B cell (primary cell): ENCODE measurements at regions not wholly inside any gene's neighbourhood (a gene's known extent, or its start where the extent isn't known, plus 50 kb on each side); places are given as distances from the start of the nearest gene placed in this dataset.

ENCODE experiments used
- ATAC-seq: fragments of 200-7000 bp; cut with Tn5 transposase; one replicate; pipeline ENCODE4 v1.10.0; 2021; ENCODE audit warnings: low read depth, mild to moderate bottlenecking, moderate number of reproducible peaks, moderate library complexity
- CTCF ChIA-PET: fragments of 350-600 bp; sonication (Branson Sonifier 250); formaldehyde crosslinking; loops from one replicate; lab custom pipeline; 2021; ENCODE audit warnings: antibody characterized with exemption, inconsistent platforms; lab: Charles Lee
- POLR2A ChIA-PET: fragments of 350-600 bp; sonication (Branson Sonifier 250); formaldehyde crosslinking; loops from one replicate; lab custom pipeline; 2021; ENCODE audit warnings: antibody characterized with exemption; lab: Charles Lee
- DNase-seq: peaks from one replicate; pipeline ENCODE4 v3.0.0; 2013
- H2AFZ ChIP-seq: 2 replicates; pipeline ENCODE4 v1.6.1; 2012; ENCODE audit warnings: mild to moderate bottlenecking, low read depth, low read length; ENCODE audit not compliant: insufficient read depth, poor library complexity, severe bottlenecking
- H3K27ac ChIP-seq, 2 donors: 1 replicate in 1 of 2; 2 replicates in 1 of 2; pipeline ENCODE4 v1.5.1; 2012 to 2013; ENCODE audit warnings: low read length in 2 of 2, mild to moderate bottlenecking in 2 of 2, moderate library complexity in 1 of 2
- H3K27me3 ChIP-seq, 4 experiments: fragments of 200-600 bp in 1 of 4; sonication (generic) in 1 of 4; replicated peaks in 1 of 4; 1 replicate in 2 of 4; 2 replicates in 2 of 4; pipeline versions ENCODE4 v1.6.1 to v1.7.0; 2013 to 2016; ENCODE audit warnings: low read length in 3 of 4, mild to moderate bottlenecking in 2 of 4, mixed read lengths in 1 of 4, moderate library complexity in 1 of 4; ENCODE audit not compliant: insufficient read depth in 4 of 4, control insufficient read depth in 3 of 4; ENCODE audit errors: control extremely low read depth in 1 of 4
- H3K36me3 ChIP-seq, 2 experiments: replicated peaks in 1 of 2; 1 replicate in 1 of 2; 2 replicates in 1 of 2; pipeline versions ENCODE4 v1.6.1 to v1.7.1; 2013; ENCODE audit warnings: low read length in 1 of 2; ENCODE audit not compliant: insufficient read depth in 2 of 2, control insufficient read depth in 1 of 2; ENCODE audit errors: control extremely low read depth in 1 of 2, extremely low read depth in 1 of 2
- H3K4me1 ChIP-seq, 2 donors: fragments of 200-600 bp in 1 of 2; sonication (generic) in 1 of 2; 1 replicate in 1 of 2; 2 replicates in 1 of 2; pipeline versions ENCODE4 v1.5.1 to v1.6.1; 2013 to 2017; ENCODE audit warnings: low read length in 2 of 2; ENCODE audit not compliant: control insufficient read depth in 2 of 2, insufficient read depth in 2 of 2
- H3K4me2 ChIP-seq: replicated peaks from 2 replicates; pipeline ENCODE3; 2012; ENCODE audit warnings: mild to moderate bottlenecking, low read depth, low read length; ENCODE audit not compliant: poor library complexity, severe bottlenecking
- H3K4me3 ChIP-seq, 5 experiments: fragments of 200-600 bp in 1 of 5; sonication (generic) in 1 of 5; 1 replicate in 3 of 5; 2 replicates in 2 of 5; pipeline versions ENCODE4 v1.5.1 to v1.7.0; 2011 to 2016; ENCODE audit warnings: low read length in 4 of 5, mild to moderate bottlenecking in 4 of 5, low read depth in 2 of 5, control low read depth in 1 of 5, moderate library complexity in 1 of 5; ENCODE audit not compliant: insufficient read depth in 1 of 5; ENCODE audit errors: control extremely low read depth in 1 of 5, extremely low read depth in 1 of 5
- H3K79me2 ChIP-seq: fragments of 200-600 bp; sonication (generic); one replicate; pipeline ENCODE4 v1.6.0; 2016; ENCODE audit warnings: low read length; ENCODE audit not compliant: control insufficient read depth, insufficient read depth
- H3K9ac ChIP-seq: fragments of 200-600 bp; sonication (generic); 2 replicates; pipeline ENCODE4 v1.6.1; 2017; ENCODE audit warnings: mild to moderate bottlenecking, low read length, moderate library complexity
- H3K9me3 ChIP-seq, 3 donors: one replicate each; pipeline versions ENCODE4 v1.6.1 to v1.7.1; 2013; ENCODE audit warnings: low read length in 2 of 3; ENCODE audit not compliant: control insufficient read depth in 2 of 3, insufficient read depth in 1 of 3; ENCODE audit errors: control extremely low read depth in 1 of 3
- H4K20me1 ChIP-seq: 2 replicates; pipeline ENCODE4 v1.6.0; 2012; ENCODE audit warnings: mild to moderate bottlenecking, low read length; ENCODE audit not compliant: insufficient read depth, control insufficient read depth, poor library complexity, severe bottlenecking
- H3K27ac Mint-ChIP-seq: one replicate; pipeline ENCODE4 v1.8.0; 2021; ENCODE audit warnings: mixed read lengths
- H3K27me3 Mint-ChIP-seq: one replicate; pipeline ENCODE4 v1.8.0; 2021; ENCODE audit warnings: mixed read lengths
- H3K4me1 Mint-ChIP-seq: one replicate; pipeline ENCODE4 v1.8.0; 2021; ENCODE audit warnings: mixed read lengths
- H3K4me3 Mint-ChIP-seq: one replicate; pipeline ENCODE4 v1.8.0; 2021; ENCODE audit warnings: mixed read lengths
- H3K9me3 Mint-ChIP-seq: one replicate; pipeline ENCODE4 v1.8.0; 2022; ENCODE audit warnings: mixed read lengths; ENCODE audit not compliant: insufficient read depth
- CTCF ChIP-seq: fragments of 200-600 bp; IDR thresholded peaks from one replicate; pipeline ENCODE4 v1.8.0; 2022; ENCODE audit warnings: antibody characterized with exemption, mild to moderate bottlenecking
- EZH2 ChIP-seq: IDR thresholded peaks from 2 replicates; pipeline ENCODE4 v1.6.1; 2012; ENCODE audit warnings: borderline replicate concordance, low read depth, mild to moderate bottlenecking, moderate library complexity, low read length; ENCODE audit not compliant: insufficient read depth, poor library complexity, severe bottlenecking
- WGBS: methylation state at CpG from one replicate; pipeline ENCODE4 v1.1.5; 2013; ENCODE audit warnings: missing lambda C conversion rate; ENCODE audit not compliant: insufficient coverage; 5-methylcytosine and 5-hydroxymethylcytosine counted together
- intact Hi-C: fragments of 100-400 bp; cut with micrococcal nuclease; formaldehyde crosslinking; loops from one replicate; pipeline ENCODE4 v1.10.0; 2022

- Histone ChIP-seq H3K27ac (no peak overlapping the region), H3K9me3 (peaks cover 0 to under 1% (median 0%) of the 10 kb centered on the region in 3 donors), H2AFZ (no peak overlapping the region), H3K4me2 (no peak overlapping the region), H3K79me2 (no peaks in the 10 kb centered on the region), H3K27me3 (no peaks in the 10 kb centered on the region), H3K4me1 (no peaks in the 10 kb centered on the region), H4K20me1 (no peaks in the 10 kb centered on the region), H3K36me3 (no peaks in the 10 kb centered on the region), H3K4me3 (no peak overlapping the region), H3K9ac (no peak overlapping the region)
- CTCF ChIA-PET: no interaction called here
- WGBS: 80% methylated on average over 1 of the region's 1 CpG
- Mint-ChIP-seq H3K4me1 (no peaks in the 10 kb centered on the region), H3K27me3 (no peaks in the 10 kb centered on the region), H3K4me3 (no peak overlapping the region), H3K9me3 (no peaks in the 10 kb centered on the region), H3K27ac (no peak overlapping the region)
- TF ChIP-seq CTCF (no peak), EZH2 (no peak)
- intact Hi-C loops: no loop called here
- ATAC-seq: no peak
- DNase-seq: no peak
- POLR2A ChIA-PET: no interaction called here
These were observed 792.1 kb upstream of the ARGLU1 start for GRCh38 chr13:107360010-107360409.

GRCh38 chr13:107358866-107359265 is 790.9 kb upstream of the ARGLU1 start:
- H3K4me1 ChIP-seq: no peaks in the 10 kb centered on the region
- WGBS: no CpG with 5 or more reads among the region's 1 CpG
- intact Hi-C loops: no loop called here
- H3K4me2 ChIP-seq: no peak overlapping the region
- no peak overlapping the region for H3K27ac ChIP-seq
- Mint-ChIP-seq H3K27me3 (no peaks in the 10 kb centered on the region), H3K27ac (no peak overlapping the region), H3K9me3 (peaks cover 2% of the 10 kb centered on the region), H3K4me3 (no peak overlapping the region), H3K4me1 (no peaks in the 10 kb centered on the region)
- no peak for ATAC-seq
- H3K79me2 ChIP-seq: no peaks in the 10 kb centered on the region
- no peak for DNase-seq
- H2AFZ ChIP-seq: no peak overlapping the region
- CTCF ChIA-PET: no interaction called here
- no peak overlapping the region for H3K9ac ChIP-seq
- no peaks in the 10 kb centered on the region for H3K36me3 ChIP-seq
- TF ChIP-seq CTCF: no peak
- TF ChIP-seq EZH2: no peak
- POLR2A ChIA-PET: no interaction called here
- H4K20me1 ChIP-seq: no peaks in the 10 kb centered on the region
- H3K4me3 ChIP-seq: no peak overlapping the region
- peaks cover 0 to 3% (median 0%) of the 10 kb centered on the region in 3 donors for H3K9me3 ChIP-seq
- H3K27me3 ChIP-seq: no peaks in the 10 kb centered on the region
